WTC11 (cell line): ENCODE measurements at regions not wholly inside any gene's neighbourhood (a gene's known extent, or its start where the extent isn't known, plus 50 kb on each side); places are given as distances from the start of the nearest gene placed in this dataset.

Experiments used
- ATAC-seq: fragments of 200-7000 bp; cut with Tn5 transposase; 2 replicates; pipeline ENCODE4 v1.10.0; 2021; ENCODE audit warnings: mild to moderate bottlenecking, moderate library complexity
- CTCF ChIA-PET: fragments of 300-600 bp; sonication (Branson Sonifier 250); formaldehyde crosslinking; loops from one replicate; lab custom pipeline; 2021; ENCODE audit warnings: antibody characterized with exemption; lab: Charles Lee
- POLR2A ChIA-PET: fragments of 350-600 bp; sonication (Branson Sonifier 250); formaldehyde crosslinking; loops from one replicate; lab custom pipeline; 2021; ENCODE audit warnings: antibody characterized with exemption; lab: Charles Lee
- DNase-seq: peaks from one replicate; pipeline ENCODE4 v3.0.0; 2021; ENCODE audit warnings: low spot score
- H3K27ac Mint-ChIP-seq: 2 replicates; pipeline ENCODE4 v1.8.0; 2021; ENCODE audit warnings: mixed read lengths
- H3K27me3 Mint-ChIP-seq: 2 replicates; pipeline ENCODE4 v1.8.0; 2021; ENCODE audit warnings: low read depth, mild to moderate bottlenecking, moderate library complexity, mixed read lengths
- H3K36me3 Mint-ChIP-seq: 2 replicates; pipeline ENCODE4 v1.8.0; 2021; ENCODE audit warnings: mixed read lengths
- H3K4me1 Mint-ChIP-seq: 2 replicates; pipeline ENCODE4 v1.8.0; 2022; ENCODE audit warnings: mixed read lengths
- H3K4me3 Mint-ChIP-seq: 2 replicates; pipeline ENCODE4 v1.8.0; 2021; ENCODE audit warnings: mild to moderate bottlenecking, moderate library complexity, mixed read lengths
- H3K9me3 Mint-ChIP-seq: 2 replicates; pipeline ENCODE4 v1.8.0; 2021; ENCODE audit warnings: mixed read lengths
- ATF1 ChIP-seq: sonication (generic); formaldehyde crosslinking; IDR thresholded peaks from 2 replicates; pipeline ENCODE4 v1.8.1; 2023; ENCODE audit warnings: mild to moderate bottlenecking, moderate library complexity, missing genetic modification reagents
- CDX4 ChIP-seq: fragments of 250-450 bp; sonication (Bioruptor Pico); IDR thresholded peaks from 2 replicates; pipeline ENCODE4 v1.9.0; 2021; ENCODE audit warnings: moderate library complexity, mild to moderate bottlenecking, inconsistent platforms, borderline replicate concordance
- E2F5 ChIP-seq: sonication (generic); formaldehyde crosslinking; IDR thresholded peaks from 2 replicates; pipeline ENCODE4 v1.8.1; 2022; ENCODE audit warnings: mild to moderate bottlenecking, moderate library complexity, missing genetic modification reagents
- ERG ChIP-seq: fragments of 250-450 bp; sonication (Bioruptor Pico); IDR thresholded peaks from 2 replicates; pipeline ENCODE4 v1.8.0; 2021; ENCODE audit warnings: mild to moderate bottlenecking
- FOXK1 ChIP-seq: sonication (generic); formaldehyde crosslinking; IDR thresholded peaks from 2 replicates; pipeline ENCODE4 v1.8.0; 2022; ENCODE audit warnings: mild to moderate bottlenecking, moderate library complexity, missing genetic modification reagents
- GTF2I ChIP-seq: fragments of 250-450 bp; sonication (Bioruptor Pico); conservative IDR thresholded peaks from 2 replicates; pipeline ENCODE4 v1.4.0; 2021; ENCODE audit warnings: mild to moderate bottlenecking
- HMGXB4 ChIP-seq: sonication (generic); formaldehyde crosslinking; IDR thresholded peaks from 2 replicates; pipeline ENCODE4 v1.8.1; 2023; ENCODE audit warnings: mild to moderate bottlenecking, moderate library complexity, missing genetic modification reagents
- IRF2 ChIP-seq: sonication (generic); formaldehyde crosslinking; IDR thresholded peaks from 2 replicates; pipeline ENCODE4 v1.8.0; 2022; ENCODE audit warnings: low read depth, missing genetic modification reagents, borderline replicate concordance
- MLX ChIP-seq: sonication (generic); formaldehyde crosslinking; IDR thresholded peaks from 2 replicates; pipeline ENCODE4 v1.8.1; 2023; ENCODE audit warnings: mild to moderate bottlenecking, missing genetic modification reagents, moderate library complexity
- MXD4 ChIP-seq: fragments of 250-450 bp; sonication (Bioruptor Pico); IDR thresholded peaks from 2 replicates; pipeline ENCODE4 v1.8.0; 2021; ENCODE audit warnings: mild to moderate bottlenecking, moderate library complexity, borderline replicate concordance
- NFATC4 ChIP-seq: fragments of 250-450 bp; sonication (Bioruptor Pico); IDR thresholded peaks from 2 replicates; pipeline ENCODE4 v1.9.0; 2021; ENCODE audit warnings: mild to moderate bottlenecking
- PRRX2 ChIP-seq: fragments of 250-450 bp; sonication (Bioruptor Pico); IDR thresholded peaks from 2 replicates; pipeline ENCODE4 v1.8.0; 2021; ENCODE audit warnings: mild to moderate bottlenecking
- SMAD4 ChIP-seq: sonication (generic); formaldehyde crosslinking; IDR thresholded peaks from 2 replicates; pipeline ENCODE4 v1.8.0; 2022; ENCODE audit warnings: mild to moderate bottlenecking, missing genetic modification reagents
- TEAD4 ChIP-seq: sonication (generic); formaldehyde crosslinking; IDR thresholded peaks from 2 replicates; pipeline ENCODE4 v1.8.0; 2022; ENCODE audit warnings: mild to moderate bottlenecking, missing genetic modification reagents
- TP53 ChIP-seq: sonication (generic); formaldehyde crosslinking; IDR thresholded peaks from 2 replicates; pipeline ENCODE4 v1.8.1; 2023; ENCODE audit warnings: mild to moderate bottlenecking, missing genetic modification reagents
- ZBTB21 ChIP-seq: sonication (generic); formaldehyde crosslinking; IDR thresholded peaks from 2 replicates; pipeline ENCODE4 v1.8.1; 2023; ENCODE audit warnings: mild to moderate bottlenecking, missing genetic modification reagents, borderline replicate concordance
- ZNF416 ChIP-seq: fragments of 250-450 bp; sonication (Bioruptor Pico); IDR thresholded peaks from 2 replicates; pipeline ENCODE4 v1.9.0; 2021; ENCODE audit warnings: mild to moderate bottlenecking, inconsistent platforms
- TF ChIP-seq, protein P1 (sequence below): sonication (generic); formaldehyde crosslinking; IDR thresholded peaks from 2 replicates; pipeline ENCODE4 v1.8.0; 2022; ENCODE audit warnings: mild to moderate bottlenecking, missing genetic modification reagents
- TF ChIP-seq, protein P2 (sequence below): sonication (generic); formaldehyde crosslinking; IDR thresholded peaks from 2 replicates; pipeline ENCODE4 v1.8.1; 2022; ENCODE audit warnings: low read depth, missing genetic modification reagents, borderline replicate concordance
- TF ChIP-seq, protein P3 (sequence below): sonication (generic); formaldehyde crosslinking; IDR thresholded peaks from 2 replicates; pipeline ENCODE4 v1.8.0; 2023; ENCODE audit warnings: missing genetic modification reagents
- TF ChIP-seq, protein P4 (sequence below): fragments of 200-600 bp; IDR thresholded peaks from 2 replicates; pipeline ENCODE4 v1.8.0; 2022; ENCODE audit warnings: antibody characterized with exemption

GRCh38 chr4:84407554-84408407, 91.3 kb downstream of the NKX6-1 start (continued):
- TF ChIP-seq E2F5 (CRISPR knock-in tag), result no peak
- TF ChIP-seq TP53 (CRISPR knock-in tag), result no peak
- TF ChIP-seq ZBTB21 (CRISPR knock-in tag), result no peak

- DNase-seq, result no peak
- TF ChIP-seq MLX, result no peak
- TF ChIP-seq FOXK1 (CRISPR knock-in tag), result no peak
- TF ChIP-seq SMAD4 (CRISPR knock-in tag), result no peak
- no peak for TF ChIP-seq TEAD4
- TF ChIP-seq PRRX2 (CRISPR knock-in tag), result no peak
- no peak for TF ChIP-seq GTF2I (CRISPR knock-in tag)
- TF ChIP-seq, protein P1, sequence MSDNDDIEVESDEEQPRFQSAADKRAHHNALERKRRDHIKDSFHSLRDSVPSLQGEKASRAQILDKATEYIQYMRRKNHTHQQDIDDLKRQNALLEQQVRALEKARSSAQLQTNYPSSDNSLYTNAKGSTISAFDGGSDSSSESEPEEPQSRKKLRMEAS, result no peak
- no peak for TF ChIP-seq ZBTB21 (CRISPR knock-in tag)
- no peak for TF ChIP-seq ERG (CRISPR knock-in tag)
- no peak for TF ChIP-seq IRF2 (CRISPR knock-in tag)
- TF ChIP-seq, protein P2, sequence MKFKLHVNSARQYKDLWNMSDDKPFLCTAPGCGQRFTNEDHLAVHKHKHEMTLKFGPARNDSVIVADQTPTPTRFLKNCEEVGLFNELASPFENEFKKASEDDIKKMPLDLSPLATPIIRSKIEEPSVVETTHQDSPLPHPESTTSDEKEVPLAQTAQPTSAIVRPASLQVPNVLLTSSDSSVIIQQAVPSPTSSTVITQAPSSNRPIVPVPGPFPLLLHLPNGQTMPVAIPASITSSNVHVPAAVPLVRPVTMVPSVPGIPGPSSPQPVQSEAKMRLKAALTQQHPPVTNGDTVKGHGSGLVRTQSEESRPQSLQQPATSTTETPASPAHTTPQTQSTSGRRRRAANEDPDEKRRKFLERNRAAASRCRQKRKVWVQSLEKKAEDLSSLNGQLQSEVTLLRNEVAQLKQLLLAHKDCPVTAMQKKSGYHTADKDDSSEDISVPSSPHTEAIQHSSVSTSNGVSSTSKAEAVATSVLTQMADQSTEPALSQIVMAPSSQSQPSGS (CRISPR knock-in tag), result no peak
- TF ChIP-seq MXD4 (CRISPR knock-in tag), result no peak
- TF ChIP-seq ZNF416, result no peak
- no peak for TF ChIP-seq NFATC4
- TF ChIP-seq, protein P3, sequence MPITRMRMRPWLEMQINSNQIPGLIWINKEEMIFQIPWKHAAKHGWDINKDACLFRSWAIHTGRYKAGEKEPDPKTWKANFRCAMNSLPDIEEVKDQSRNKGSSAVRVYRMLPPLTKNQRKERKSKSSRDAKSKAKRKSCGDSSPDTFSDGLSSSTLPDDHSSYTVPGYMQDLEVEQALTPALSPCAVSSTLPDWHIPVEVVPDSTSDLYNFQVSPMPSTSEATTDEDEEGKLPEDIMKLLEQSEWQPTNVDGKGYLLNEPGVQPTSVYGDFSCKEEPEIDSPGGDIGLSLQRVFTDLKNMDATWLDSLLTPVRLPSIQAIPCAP (CRISPR knock-in tag), result no peak
- no peak for TF ChIP-seq HMGXB4 (CRISPR knock-in tag)
- TF ChIP-seq CDX4 (CRISPR knock-in tag), result no peak
- TF ChIP-seq ATF1, result no peak
- TF ChIP-seq E2F5 (CRISPR knock-in tag), result no peak
- TF ChIP-seq, protein P4, sequence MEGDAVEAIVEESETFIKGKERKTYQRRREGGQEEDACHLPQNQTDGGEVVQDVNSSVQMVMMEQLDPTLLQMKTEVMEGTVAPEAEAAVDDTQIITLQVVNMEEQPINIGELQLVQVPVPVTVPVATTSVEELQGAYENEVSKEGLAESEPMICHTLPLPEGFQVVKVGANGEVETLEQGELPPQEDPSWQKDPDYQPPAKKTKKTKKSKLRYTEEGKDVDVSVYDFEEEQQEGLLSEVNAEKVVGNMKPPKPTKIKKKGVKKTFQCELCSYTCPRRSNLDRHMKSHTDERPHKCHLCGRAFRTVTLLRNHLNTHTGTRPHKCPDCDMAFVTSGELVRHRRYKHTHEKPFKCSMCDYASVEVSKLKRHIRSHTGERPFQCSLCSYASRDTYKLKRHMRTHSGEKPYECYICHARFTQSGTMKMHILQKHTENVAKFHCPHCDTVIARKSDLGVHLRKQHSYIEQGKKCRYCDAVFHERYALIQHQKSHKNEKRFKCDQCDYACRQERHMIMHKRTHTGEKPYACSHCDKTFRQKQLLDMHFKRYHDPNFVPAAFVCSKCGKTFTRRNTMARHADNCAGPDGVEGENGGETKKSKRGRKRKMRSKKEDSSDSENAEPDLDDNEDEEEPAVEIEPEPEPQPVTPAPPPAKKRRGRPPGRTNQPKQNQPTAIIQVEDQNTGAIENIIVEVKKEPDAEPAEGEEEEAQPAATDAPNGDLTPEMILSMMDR, result no peak
- TF ChIP-seq, all 79 proteins: peak for 0
- no peaks in the 10 kb centered on the region for H3K36me3 Mint-ChIP-seq
- no peak overlapping the region for H3K4me3 Mint-ChIP-seq
- ChIA-PET POLR2A (no interaction called here), CTCF (interaction anchor here (1.4 kb wide), 1 partner anchor 10 kb away, joined by 3 read pairs; no protein-coding TSS in a partner anchor)
- no peak overlapping the region for H3K27ac Mint-ChIP-seq
- H3K4me1 Mint-ChIP-seq, result no peaks in the 10 kb centered on the region
- H3K9me3 Mint-ChIP-seq, result no peaks in the 10 kb centered on the region
- H3K27me3 Mint-ChIP-seq, result no peaks in the 10 kb centered on the region
- no peak for ATAC-seq
Observed at GRCh38 chr4:84403656-84404055, 95.4 kb downstream of the NKX6-1 start.
